NCI-H345 (cell line): ENCODE measurements at regions not wholly inside any gene's neighbourhood (a gene's known extent, or its start where the extent isn't known, plus 50 kb on each side); places are given as distances from the start of the nearest gene placed in this dataset.

Experiments
- DNase-seq: peaks from one replicate; lab custom pipeline; 2025; lab: John Stamatoyannopoulos, UW

- DNase-seq = no peak
These were observed 553.9 kb upstream of the MKI67 start for GRCh38 chr10:128680116-128680515.

- DNase-seq = no peak
These were observed 558.0 kb upstream of the MKI67 start for GRCh38 chr10:128684215-128684614.

- no peak for DNase-seq
These were observed 560.5 kb upstream of the MKI67 start for GRCh38 chr10:128686630-128687278.

GRCh38 chr10:128687408-128687807 is 561.2 kb upstream of the MKI67 start:
- DNase-seq = no peak

- no peak for DNase-seq
These were observed 561.8 kb upstream of the MKI67 start for GRCh38 chr10:128687927-128688549.

GRCh38 chr10:128689667-128690066 is 563.4 kb upstream of the MKI67 start:
- no peak for DNase-seq

- no peak for DNase-seq
These were observed 567.4 kb upstream of the MKI67 start for GRCh38 chr10:128693493-128694131.

GRCh38 chr10:128694168-128694850 is 568.1 kb upstream of the MKI67 start:
- no peak for DNase-seq

GRCh38 chr10:128694851-128695725 is 568.9 kb upstream of the MKI67 start:
- no peak for DNase-seq

GRCh38 chr10:128695931-128696330 is 569.7 kb upstream of the MKI67 start:
- DNase-seq = no peak

GRCh38 chr10:128697437-128697836 is 571.2 kb upstream of the MKI67 start:
- no peak for DNase-seq

- DNase-seq = no peak
These were observed 575.2 kb upstream of the MKI67 start for GRCh38 chr10:128701381-128701780.

- DNase-seq = no peak
These were observed 575.6 kb upstream of the MKI67 start for GRCh38 chr10:128701837-128702236.

- DNase-seq = no peak
These were observed 578.5 kb upstream of the MKI67 start for GRCh38 chr10:128704716-128705115.

GRCh38 chr10:128708182-128708581 is 582.0 kb upstream of the MKI67 start:
- no peak for DNase-seq

GRCh38 chr10:128709686-128710085 is 583.5 kb upstream of the MKI67 start:
- no peak for DNase-seq

GRCh38 chr10:128710098-128710797 is 584.0 kb upstream of the MKI67 start:
- no peak for DNase-seq

GRCh38 chr10:128710798-128711183 is 584.6 kb upstream of the MKI67 start:
- DNase-seq = no peak

GRCh38 chr10:128711806-128712205 is 585.6 kb upstream of the MKI67 start:
- DNase-seq = no peak

- no peak for DNase-seq
These were observed 586.6 kb upstream of the MKI67 start for GRCh38 chr10:128712661-128713400.

- no peak for DNase-seq
These were observed 587.2 kb upstream of the MKI67 start for GRCh38 chr10:128713471-128713870.
